ENCODE measurements at regions not wholly inside any gene's neighbourhood (a gene's known extent, or its start where the extent isn't known, plus 50 kb on each side); places are given as distances from the start of the nearest gene placed in this dataset.

GRCh38 chr4:65777270-65777669, 107.0 kb upstream of the EPHA5 start:
- Mint-ChIP-seq H3K27me3 (ENCODE audit: unreplicated experiment) (no peaks in the 10 kb centered on the region), H3K9me3 (ENCODE audit: unreplicated experiment) (peaks cover 19% of the 10 kb centered on the region), H3K4me3 (ENCODE audit: unreplicated experiment) (no peak overlapping the region), H3K4me1 (ENCODE audit: low read depth, unreplicated experiment) (no peaks in the 10 kb centered on the region), H3K27ac (ENCODE audit: unreplicated experiment) (no peak overlapping the region), H3K36me3 (ENCODE audit: unreplicated experiment) (peaks cover 21% of the 10 kb centered on the region)
- no peak for DNase-seq
- TF ChIP-seq CTCF (IDR thresholded peaks at IDR 0.05; ENCODE audit: partially characterized antibody, unreplicated experiment) = no peak

DNA sequence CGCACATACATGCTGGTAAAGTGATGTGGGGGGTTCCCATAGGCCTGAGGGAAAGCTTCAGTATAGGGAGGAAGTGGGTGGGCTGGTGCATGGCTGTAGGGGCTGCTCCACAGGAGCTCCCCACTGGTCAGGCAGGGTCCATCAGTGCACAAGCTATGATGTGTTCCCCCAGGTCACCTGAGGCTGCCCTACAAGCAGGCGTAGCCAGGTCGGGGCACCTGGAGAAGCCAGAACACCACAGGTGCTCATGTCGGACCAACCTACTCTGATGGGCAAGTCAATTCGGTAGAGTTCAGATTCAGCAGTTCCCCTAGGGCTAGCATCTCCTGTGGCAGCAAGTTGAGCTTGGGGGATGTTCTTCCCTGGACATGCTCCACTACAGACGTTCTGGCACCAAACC, 103.3 kb upstream of the EPHA5 start:
- no peaks in the 10 kb centered on the region for H3K4me1 Mint-ChIP-seq (ENCODE audit: low read depth, unreplicated experiment)
- no peak for DNase-seq
- H3K4me3 Mint-ChIP-seq (ENCODE audit: unreplicated experiment) = no peak overlapping the region
- no peak overlapping the region for H3K27ac Mint-ChIP-seq (ENCODE audit: unreplicated experiment)
- no peak for TF ChIP-seq CTCF (IDR thresholded peaks at IDR 0.05; ENCODE audit: partially characterized antibody, unreplicated experiment)
- H3K27me3 Mint-ChIP-seq (ENCODE audit: unreplicated experiment) = peaks cover 3% of the 10 kb centered on the region
- H3K9me3 Mint-ChIP-seq (ENCODE audit: unreplicated experiment) = peaks cover 27% of the 10 kb centered on the region
- peaks cover 26% of the 10 kb centered on the region for H3K36me3 Mint-ChIP-seq (ENCODE audit: unreplicated experiment)

DNA sequence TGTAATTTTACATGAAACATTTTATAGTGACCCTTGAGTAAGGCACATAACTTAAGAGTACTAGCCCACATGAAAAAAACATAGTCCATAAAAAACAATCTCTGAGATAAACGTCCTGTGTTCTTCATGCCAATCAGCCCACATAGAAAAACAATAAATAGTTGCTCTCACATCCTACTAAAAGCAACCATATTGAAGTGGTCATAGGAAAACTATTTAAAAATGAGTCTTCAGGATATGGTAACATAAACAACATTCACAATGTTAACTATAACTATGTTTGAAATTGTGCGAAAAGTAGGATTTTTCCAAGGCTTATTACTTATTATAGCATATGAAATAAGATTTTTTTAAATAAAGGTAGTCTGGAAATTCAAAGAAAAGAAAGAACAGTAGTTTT, 77.1 kb upstream of the EPHA5 start:
- Mint-ChIP-seq H3K4me1 (ENCODE audit: low read depth, unreplicated experiment) (no peaks in the 10 kb centered on the region), H3K36me3 (ENCODE audit: unreplicated experiment) (no peaks in the 10 kb centered on the region), H3K9me3 (ENCODE audit: unreplicated experiment) (no peaks in the 10 kb centered on the region), H3K27ac (ENCODE audit: unreplicated experiment) (no peak overlapping the region), H3K27me3 (ENCODE audit: unreplicated experiment) (no peaks in the 10 kb centered on the region), H3K4me3 (ENCODE audit: unreplicated experiment) (no peak overlapping the region)
- DNase-seq = no peak
- TF ChIP-seq CTCF (IDR thresholded peaks at IDR 0.05; ENCODE audit: partially characterized antibody, unreplicated experiment) = no peak

DNA sequence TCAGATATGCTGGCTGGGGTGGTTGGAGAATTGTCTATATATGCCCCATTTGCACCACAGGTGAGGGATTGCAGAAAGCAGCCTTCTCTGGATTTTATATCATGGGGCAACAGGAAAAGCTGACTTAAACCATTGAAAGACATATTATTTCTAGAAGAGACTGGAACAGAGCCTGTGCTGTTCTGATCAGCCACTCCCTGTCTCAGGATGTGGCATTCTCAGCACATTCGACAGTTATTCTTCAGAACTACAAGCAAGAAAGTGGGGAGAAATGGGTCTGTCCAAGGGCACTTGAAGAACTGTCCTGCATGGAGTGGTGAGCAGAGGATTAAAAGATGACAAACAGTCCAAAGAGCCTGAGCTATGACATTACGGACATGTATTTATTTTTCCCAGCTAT, 67.8 kb upstream of the EPHA5 start:
- Mint-ChIP-seq H3K4me3 (ENCODE audit: unreplicated experiment) (no peak overlapping the region), H3K27me3 (ENCODE audit: unreplicated experiment) (no peaks in the 10 kb centered on the region), H3K4me1 (ENCODE audit: low read depth, unreplicated experiment) (no peaks in the 10 kb centered on the region), H3K36me3 (ENCODE audit: unreplicated experiment) (no peaks in the 10 kb centered on the region), H3K9me3 (ENCODE audit: unreplicated experiment) (no peaks in the 10 kb centered on the region), H3K27ac (ENCODE audit: unreplicated experiment) (no peak overlapping the region)
- no peak for DNase-seq
- no peak for TF ChIP-seq CTCF (IDR thresholded peaks at IDR 0.05; ENCODE audit: partially characterized antibody, unreplicated experiment)

GRCh38 chr4:65737672-65738071, 67.4 kb upstream of the EPHA5 start:
- Mint-ChIP-seq H3K9me3 (ENCODE audit: unreplicated experiment) (no peaks in the 10 kb centered on the region), H3K4me1 (ENCODE audit: low read depth, unreplicated experiment) (no peaks in the 10 kb centered on the region), H3K27me3 (ENCODE audit: unreplicated experiment) (no peaks in the 10 kb centered on the region), H3K36me3 (ENCODE audit: unreplicated experiment) (no peaks in the 10 kb centered on the region), H3K27ac (ENCODE audit: unreplicated experiment) (no peak overlapping the region), H3K4me3 (ENCODE audit: unreplicated experiment) (no peak overlapping the region)
- DNase-seq = no peak
- TF ChIP-seq CTCF (IDR thresholded peaks at IDR 0.05; ENCODE audit: partially characterized antibody, unreplicated experiment) = no peak
